NCI-H1048 (cell line): ENCODE measurements at regions not wholly inside any gene's neighbourhood (a gene's known extent, or its start where the extent isn't known, plus 50 kb on each side); places are given as distances from the start of the nearest gene placed in this dataset.
"Not testable (repeated sequence)": the region's sequence is repeated elsewhere in the genome, so short reads cannot be mapped to it uniquely, and the experiment has no call there.

Experiments
- DNase-seq: peaks from one replicate; lab custom pipeline; 2025; lab: John Stamatoyannopoulos, UW

- DNase-seq = no peak
These were observed 197.3 kb downstream of the ETV1 start for GRCh38 chr7:13792208-13792607.

GRCh38 chr7:13793926-13794325 lies 195.5 kb downstream of the ETV1 start:
- no peak for DNase-seq

GRCh38 chr7:13794581-13794980 lies 194.9 kb downstream of the ETV1 start:
- DNase-seq = no peak

- DNase-seq = no peak
These were observed 191.9 kb downstream of the ETV1 start for GRCh38 chr7:13797545-13797944.

GRCh38 chr7:13800694-13801448 lies 188.6 kb downstream of the ETV1 start:
- no peak for DNase-seq

GRCh38 chr7:13801669-13802068 lies 187.8 kb downstream of the ETV1 start:
- no peak for DNase-seq

- DNase-seq = no peak
These were observed 186.8 kb downstream of the ETV1 start for GRCh38 chr7:13802651-13803050.

GRCh38 chr7:13803134-13803533 lies 186.3 kb downstream of the ETV1 start:
- no peak for DNase-seq

- DNase-seq = not testable (repeated sequence)
These were observed 183.2 kb downstream of the ETV1 start for GRCh38 chr7:13806089-13806867.

- DNase-seq = not testable (repeated sequence)
These were observed 172.2 kb downstream of the ETV1 start for GRCh38 chr7:13817230-13817629.

GRCh38 chr7:13821152-13821787 lies 168.2 kb downstream of the ETV1 start:
- DNase-seq = no peak

GRCh38 chr7:13822678-13823077 lies 166.8 kb downstream of the ETV1 start:
- no peak for DNase-seq

- DNase-seq = no peak
These were observed 162.7 kb downstream of the ETV1 start for GRCh38 chr7:13826752-13827151.

GRCh38 chr7:13827716-13828115 lies 161.8 kb downstream of the ETV1 start:
- no peak for DNase-seq

GRCh38 chr7:13829231-13829630 lies 160.2 kb downstream of the ETV1 start:
- no peak for DNase-seq

- no peak for DNase-seq
These were observed 159.3 kb downstream of the ETV1 start for GRCh38 chr7:13829914-13830900.

GRCh38 chr7:13832346-13832745 lies 157.1 kb downstream of the ETV1 start:
- DNase-seq = no peak

GRCh38 chr7:13834328-13834761 lies 155.1 kb downstream of the ETV1 start:
- no peak for DNase-seq

- no peak for DNase-seq
These were observed 154.0 kb downstream of the ETV1 start for GRCh38 chr7:13835442-13835841.

- DNase-seq = no peak
These were observed 150.4 kb downstream of the ETV1 start for GRCh38 chr7:13839063-13839462.
